ENCODE measurements at regions not wholly inside any gene's neighbourhood (a gene's known extent, or its start where the extent isn't known, plus 50 kb on each side); places are given as distances from the start of the nearest gene placed in this dataset.
"Not testable (repeated sequence)": the region's sequence is repeated elsewhere in the genome, so short reads cannot be mapped to it uniquely, and the experiment has no call there.

GRCh38 chr7:93048136-93048930 lies 69.4 kb downstream of the SAMD9 start:
- DNase-seq (ENCODE audit: low spot score) = no peak

- DNase-seq (ENCODE audit: low spot score) = no peak
Observed at GRCh38 chr7:93047514-93048099, 70.2 kb downstream of the SAMD9 start.

- peak; percentile 34 for DNase-seq (ENCODE audit: low spot score)
Observed at GRCh38 chr7:93046641-93047040, 71.1 kb downstream of the SAMD9 start.

- peak; percentile 57 for DNase-seq (ENCODE audit: low spot score)
Observed at GRCh38 chr7:93044147-93044810, 73.5 kb downstream of the SAMD9 start.

- DNase-seq (ENCODE audit: low spot score) = peak; percentile 90
Observed at GRCh38 chr7:93043385-93043985, 74.3 kb downstream of the SAMD9 start.

GRCh38 chr7:93040355-93040754 lies 77.4 kb downstream of the SAMD9 start:
- no peak for DNase-seq (ENCODE audit: low spot score)

GRCh38 chr7:93039786-93040185 lies 78.0 kb downstream of the SAMD9 start:
- DNase-seq (ENCODE audit: low spot score) = no peak

GRCh38 chr7:93039282-93039681 lies 78.5 kb downstream of the SAMD9 start:
- DNase-seq (ENCODE audit: low spot score) = no peak

GRCh38 chr7:93036807-93037206 lies 81.0 kb downstream of the SAMD9 start:
- no peak for DNase-seq (ENCODE audit: low spot score)

GRCh38 chr7:93036149-93036640 lies 81.6 kb downstream of the SAMD9 start:
- no peak for DNase-seq (ENCODE audit: low spot score)

- no peak for DNase-seq (ENCODE audit: low spot score)
Observed at GRCh38 chr7:93031795-93032194, 86.0 kb downstream of the SAMD9 start.

- DNase-seq (ENCODE audit: low spot score) = no peak
Observed at GRCh38 chr7:93030605-93031225, 87.1 kb downstream of the SAMD9 start.

GRCh38 chr7:93029056-93029455 lies 88.7 kb downstream of the SAMD9 start:
- DNase-seq (ENCODE audit: low spot score) = no peak

- no peak for DNase-seq (ENCODE audit: low spot score)
Observed at GRCh38 chr7:93028610-93029009, 89.2 kb downstream of the SAMD9 start.

GRCh38 chr7:93027044-93027443 lies 90.7 kb downstream of the SAMD9 start:
- no peak for DNase-seq (ENCODE audit: low spot score)

GRCh38 chr7:93026425-93026824 lies 91.4 kb downstream of the SAMD9 start:
- no peak for DNase-seq (ENCODE audit: low spot score)

- no peak for DNase-seq (ENCODE audit: low spot score)
Observed at GRCh38 chr7:93025389-93025788, 92.4 kb downstream of the SAMD9 start.

GRCh38 chr7:93022931-93023478 lies 94.8 kb downstream of the SAMD9 start:
- DNase-seq (ENCODE audit: low spot score) = not testable (repeated sequence)

GRCh38 chr7:93021748-93022147 lies 96.0 kb downstream of the SAMD9 start:
- DNase-seq (ENCODE audit: low spot score) = no peak

GRCh38 chr7:93018716-93019115 lies 99.1 kb downstream of the SAMD9 start:
- no peak for DNase-seq (ENCODE audit: low spot score)

GRCh38 chr7:93016681-93017381 lies 100.9 kb downstream of the SAMD9 start:
- DNase-seq (ENCODE audit: low spot score) = no peak
